ENCODE measurements at regions not wholly inside any gene's neighbourhood (a gene's known extent, or its start where the extent isn't known, plus 50 kb on each side); places are given as distances from the start of the nearest gene placed in this dataset.

DNA sequence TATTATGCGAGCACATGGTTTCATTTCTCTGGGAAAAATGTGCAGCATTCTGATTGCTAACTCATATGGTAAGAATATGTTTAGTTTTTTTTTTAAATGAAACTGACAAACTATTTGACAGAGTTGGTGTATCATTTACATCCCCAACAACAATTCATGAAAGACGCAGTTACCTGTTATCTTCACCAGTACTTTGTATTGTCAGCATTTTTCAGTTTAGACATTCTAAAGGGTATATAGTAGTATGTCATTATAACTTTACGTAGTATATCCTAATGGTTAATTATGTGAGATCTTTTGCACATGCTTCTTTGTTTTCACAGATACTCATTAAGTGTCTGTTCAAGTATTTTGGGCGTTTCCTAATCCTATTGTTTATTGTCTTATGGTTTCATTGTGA lies 891.1 kb upstream of the AGA start:
- TF ChIP-seq POLR2A (IDR thresholded peaks at IDR 0.05; ENCODE audit: low read depth, low read length) (no peak), POLR2AphosphoS5 (IDR thresholded peaks at IDR 0.05; ENCODE audit: low read depth, low read length) (no peak)
